HAP-1 (cell line): ENCODE measurements at regions not wholly inside any gene's neighbourhood (a gene's known extent, or its start where the extent isn't known, plus 50 kb on each side); places are given as distances from the start of the nearest gene placed in this dataset.
"Not testable (repeated sequence)": the region's sequence is repeated elsewhere in the genome, so short reads cannot be mapped to it uniquely, and the experiment has no call there.

ENCODE experiments used
- DNase-seq, 2 experiments: peaks; one replicate each; pipeline ENCODE4 v3.0.0-alpha.2; 2016 to 2020; ENCODE audit warnings: low spot score in 2 of 2
- H3K27me3 ChIP-seq: fragments of 250-450 bp; sonication (Bioruptor Pico); 2 replicates; pipeline ENCODE4 v1.5.1; 2020; ENCODE audit warnings: low read depth, mild to moderate bottlenecking, moderate library complexity
- H3K36me3 ChIP-seq: fragments of 250-450 bp; sonication (Bioruptor Pico); replicated peaks from 2 replicates; pipeline ENCODE4 v1.5.1; 2020; ENCODE audit warnings: mild to moderate bottlenecking
- H3K4me1 ChIP-seq: fragments of 250-450 bp; sonication (Bioruptor Pico); 2 replicates; pipeline ENCODE4 v1.5.1; 2020; ENCODE audit warnings: mild to moderate bottlenecking
- H3K4me3 ChIP-seq: fragments of 250-450 bp; sonication (Bioruptor Pico); 2 replicates; pipeline ENCODE4 v1.5.1; 2020; ENCODE audit warnings: mild to moderate bottlenecking, moderate library complexity
- H3K9me3 ChIP-seq: fragments of 250-450 bp; sonication (Bioruptor Pico); 2 replicates; pipeline ENCODE4 v1.5.1; 2020; ENCODE audit warnings: mild to moderate bottlenecking, moderate library complexity
- in situ Hi-C: fragments of 300-500 bp; cut with MboI; formaldehyde crosslinking; loops from 3 replicates; pipeline ENCODE4 v1.14.3; 2020; ENCODE audit warnings: low sequenced_read_pairs, inconsistent platforms, mixed read lengths

DNA sequence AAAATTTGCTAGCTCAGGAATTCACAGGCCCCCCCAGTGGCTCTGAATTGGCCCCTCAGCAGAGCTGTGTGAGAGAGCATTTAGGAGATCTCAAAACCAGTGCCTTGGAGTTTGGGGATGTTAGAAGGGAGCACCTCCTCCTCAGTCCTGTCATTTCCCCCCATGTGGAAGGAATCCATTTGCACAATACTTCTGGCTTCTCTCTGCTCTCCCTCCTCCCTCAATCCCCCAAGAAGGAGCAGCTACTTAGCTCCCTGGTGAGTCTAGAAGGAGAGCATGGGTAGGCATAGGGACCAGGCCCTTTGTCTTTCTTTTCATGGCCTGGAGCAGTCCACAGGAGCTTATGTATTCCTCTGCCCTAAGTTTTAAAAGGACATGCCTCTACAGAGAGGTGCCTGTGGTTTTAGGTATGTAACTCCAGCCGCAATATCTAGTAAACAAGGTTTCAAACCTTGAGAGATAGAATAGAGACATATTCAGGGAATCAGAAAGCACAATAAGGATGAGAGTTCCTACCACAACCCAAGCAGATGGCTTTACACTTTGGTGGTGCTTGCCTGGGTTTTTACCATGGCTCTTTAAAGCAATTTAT lies 199.4 kb downstream of the FCRL5 start:
- H3K4me1 ChIP-seq, result no peaks in the 10 kb centered on the region
- no peak for DNase-seq
- H3K27me3 ChIP-seq, result no peaks in the 10 kb centered on the region
- H3K36me3 ChIP-seq, result no peaks in the 10 kb centered on the region
- H3K4me3 ChIP-seq, result no peak overlapping the region
- in situ Hi-C loops, result no loop called here
- no peaks in the 10 kb centered on the region for H3K9me3 ChIP-seq

DNA sequence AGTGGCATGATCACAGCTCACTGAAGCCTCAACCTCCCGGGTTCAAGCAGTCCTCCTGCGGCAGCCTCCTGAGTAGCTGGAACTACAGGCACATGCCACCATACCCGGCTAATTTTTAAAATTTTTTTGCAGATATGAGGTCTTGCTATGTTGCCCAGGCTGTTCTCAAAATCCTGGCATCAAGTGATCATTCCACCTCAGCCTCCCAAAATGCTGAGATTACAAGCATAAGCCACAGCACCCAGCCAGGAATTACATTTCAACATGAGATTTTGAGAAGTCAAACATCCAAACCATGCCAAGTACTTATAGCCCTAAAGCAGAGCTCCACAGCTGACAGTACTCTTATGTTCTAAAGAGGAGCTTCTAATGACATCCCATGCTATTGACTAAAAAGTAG lies 200.1 kb downstream of the FCRL5 start:
- no peak overlapping the region for H3K4me3 ChIP-seq
- in situ Hi-C loops, result no loop called here
- no peaks in the 10 kb centered on the region for H3K27me3 ChIP-seq
- H3K36me3 ChIP-seq, result no peaks in the 10 kb centered on the region
- H3K4me1 ChIP-seq, result no peaks in the 10 kb centered on the region
- DNase-seq, result no peak
- no peaks in the 10 kb centered on the region for H3K9me3 ChIP-seq

DNA sequence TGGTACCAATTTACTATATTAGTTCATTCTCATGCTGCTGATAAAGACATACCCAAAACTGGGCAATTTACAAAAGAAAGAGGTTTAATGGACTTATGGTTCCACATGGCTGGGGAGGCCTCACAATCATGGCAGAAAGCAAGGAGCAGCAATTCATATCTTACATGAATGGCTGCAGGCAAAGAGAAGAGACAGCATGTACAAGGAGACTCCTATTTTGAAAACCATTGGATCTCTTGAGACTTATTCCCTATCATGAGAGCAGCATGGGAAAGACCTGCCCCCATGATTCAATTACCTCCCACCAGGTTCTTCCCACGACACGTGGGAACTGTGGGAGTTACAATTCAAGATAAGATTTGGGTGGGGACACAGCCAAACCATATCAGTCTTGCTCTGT lies 200.5 kb downstream of the FCRL5 start:
- DNase-seq, H3K4me3 ChIP-seq, H3K27me3 ChIP-seq, H3K9me3 ChIP-seq, H3K4me1 ChIP-seq, H3K36me3 ChIP-seq, in situ Hi-C loops: not testable (repeated sequence)

- no peak for DNase-seq
Measured at GRCh38 chr1:157348538-157349480, 203.5 kb downstream of the FCRL5 start.

GRCh38 chr1:157347506-157347905 lies 204.8 kb downstream of the FCRL5 start:
- no peaks in the 10 kb centered on the region for H3K27me3 ChIP-seq
- H3K4me1 ChIP-seq, result no peaks in the 10 kb centered on the region
- H3K9me3 ChIP-seq, result no peaks in the 10 kb centered on the region
- H3K4me3 ChIP-seq, result no peak overlapping the region
- in situ Hi-C loops, result no loop called here
- no peak for DNase-seq
- no peaks in the 10 kb centered on the region for H3K36me3 ChIP-seq

More at GRCh38 chr1:157348538-157349480, 203.5 kb downstream of the FCRL5 start:
- in situ Hi-C loops, result no loop called here
- H3K36me3 ChIP-seq, result no peaks in the 10 kb centered on the region
- no peaks in the 10 kb centered on the region for H3K4me1 ChIP-seq
- no peaks in the 10 kb centered on the region for H3K9me3 ChIP-seq
- no peak overlapping the region for H3K4me3 ChIP-seq
- no peaks in the 10 kb centered on the region for H3K27me3 ChIP-seq

DNA sequence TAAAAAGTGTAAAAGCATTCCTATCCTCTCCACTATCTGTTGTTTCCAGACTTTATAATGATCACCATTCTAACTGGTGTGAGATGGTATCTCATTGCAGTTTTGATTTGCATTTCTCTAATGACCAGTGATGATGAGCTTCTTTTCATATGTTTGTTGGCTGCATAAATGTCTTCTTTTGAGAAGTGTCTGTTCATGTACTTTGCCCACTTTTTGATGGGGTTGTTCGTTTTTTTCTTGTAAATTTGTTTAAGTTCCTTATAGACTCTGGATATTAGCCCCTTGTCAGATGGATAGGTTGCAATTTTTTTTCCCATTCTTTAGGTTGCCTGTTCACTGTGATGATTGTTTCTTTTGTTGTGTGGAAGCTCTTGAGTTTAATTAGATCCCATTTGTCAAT lies 199.6 kb upstream of the ETV3 start:
- DNase-seq, H3K4me1 ChIP-seq, H3K36me3 ChIP-seq, H3K9me3 ChIP-seq, in situ Hi-C loops, H3K27me3 ChIP-seq, H3K4me3 ChIP-seq: not testable (repeated sequence)

GRCh38 chr1:157335056-157335455 lies 196.9 kb upstream of the ETV3 start:
- in situ Hi-C loops, result no loop called here
- H3K27me3 ChIP-seq, result no peaks in the 10 kb centered on the region
- H3K36me3 ChIP-seq, result no peaks in the 10 kb centered on the region
- H3K9me3 ChIP-seq, result no peaks in the 10 kb centered on the region
- DNase-seq, result no peak
- H3K4me3 ChIP-seq, result no peak overlapping the region
- no peaks in the 10 kb centered on the region for H3K4me1 ChIP-seq

DNA sequence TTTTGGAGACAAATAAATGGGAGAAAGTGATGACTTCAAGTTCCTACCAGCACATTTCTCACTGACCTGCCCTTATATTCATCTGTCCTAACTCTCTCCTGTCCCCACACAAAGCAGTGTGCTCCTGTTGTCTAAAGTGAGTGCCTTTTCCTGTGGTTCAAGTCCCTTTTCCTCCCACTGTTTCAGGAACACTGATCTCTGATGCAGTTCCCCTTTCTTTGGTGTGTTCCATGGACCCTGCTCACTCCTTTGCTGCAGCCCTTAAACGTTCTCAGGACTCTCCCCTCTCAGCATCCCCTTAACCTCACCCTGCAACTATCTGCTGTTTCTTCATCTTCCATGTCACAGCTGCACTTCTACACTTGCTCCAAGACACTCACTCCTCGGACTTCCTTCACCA lies 195.8 kb upstream of the ETV3 start:
- Histone ChIP-seq H3K27me3 (no peaks in the 10 kb centered on the region), H3K9me3 (no peaks in the 10 kb centered on the region), H3K4me1 (no peaks in the 10 kb centered on the region; the same call in 1 of the 2 replicates), H3K4me3 (no peak overlapping the region), H3K36me3 (no peaks in the 10 kb centered on the region)
- no peak for DNase-seq
- in situ Hi-C loops, result no loop called here

- DNase-seq, H3K36me3 ChIP-seq, H3K4me3 ChIP-seq, in situ Hi-C loops, H3K27me3 ChIP-seq, H3K9me3 ChIP-seq: not testable (repeated sequence)
- H3K4me1 ChIP-seq, result peaks cover 14% of the 10 kb centered on the region
Measured at GRCh38 chr1:157330177-157330576, 192.0 kb upstream of the ETV3 start.

- peaks cover 19% of the 10 kb centered on the region for H3K4me1 ChIP-seq
- H3K4me3 ChIP-seq, in situ Hi-C loops, H3K27me3 ChIP-seq, H3K9me3 ChIP-seq, DNase-seq, H3K36me3 ChIP-seq: not testable (repeated sequence)
Measured at GRCh38 chr1:157328120-157328519, 189.9 kb upstream of the ETV3 start.

DNA sequence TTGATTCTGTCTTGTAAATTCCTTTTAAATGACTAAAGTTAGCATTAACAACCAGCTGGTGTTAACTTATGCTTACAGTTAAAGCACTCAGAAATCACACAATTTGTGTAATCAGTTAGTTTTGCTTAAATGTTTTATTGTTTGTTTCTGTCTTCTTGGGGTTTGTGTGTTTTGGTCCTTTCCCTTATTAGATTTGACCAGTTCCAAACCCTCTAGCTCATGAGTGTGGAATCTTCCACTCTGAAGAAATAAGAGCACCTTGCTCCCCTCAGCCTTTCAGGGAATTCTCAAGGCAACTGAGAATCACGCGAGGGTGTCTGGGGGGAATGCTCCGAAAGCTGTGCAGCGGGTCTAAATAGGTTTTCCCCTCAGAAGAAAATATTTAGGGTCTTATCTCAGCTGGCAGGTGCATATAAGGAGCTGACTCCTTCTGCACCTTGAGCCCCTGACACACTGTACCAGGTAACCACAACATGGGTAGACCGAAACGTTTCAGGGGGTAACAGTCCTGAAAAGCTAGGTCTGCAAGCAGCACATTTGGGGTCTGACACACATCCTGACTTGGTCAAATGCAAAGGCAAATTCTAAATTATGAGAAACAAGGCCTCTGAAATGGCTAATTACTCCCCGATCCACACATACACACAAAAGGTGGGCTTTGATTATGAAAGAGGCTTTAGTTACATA lies 188.1 kb upstream of the ETV3 start:
- in situ Hi-C loops, result no loop called here
- Histone ChIP-seq H3K4me1 (peaks cover 19% of the 10 kb centered on the region), H3K27me3 (no peaks in the 10 kb centered on the region), H3K9me3 (no peaks in the 10 kb centered on the region), H3K4me3 (no peak overlapping the region), H3K36me3 (no peaks in the 10 kb centered on the region)
- DNase-seq, result no peak

GRCh38 chr1:157325220-157325619 lies 187.0 kb upstream of the ETV3 start:
- H3K36me3 ChIP-seq, result no peaks in the 10 kb centered on the region
- no peak overlapping the region for H3K4me3 ChIP-seq
- no peaks in the 10 kb centered on the region for H3K27me3 ChIP-seq
- H3K9me3 ChIP-seq, result no peaks in the 10 kb centered on the region
- in situ Hi-C loops, result no loop called here
- peaks cover 19% of the 10 kb centered on the region for H3K4me1 ChIP-seq
- peak in 1 of 2 experiments; percentile 29 for DNase-seq

GRCh38 chr1:157321972-157322371 lies 183.8 kb upstream of the ETV3 start:
- in situ Hi-C loops, H3K9me3 ChIP-seq, H3K4me3 ChIP-seq, H3K36me3 ChIP-seq, H3K27me3 ChIP-seq, DNase-seq: not testable (repeated sequence)
- H3K4me1 ChIP-seq, result peaks cover 16% of the 10 kb centered on the region

- Histone ChIP-seq H3K4me3 (no peak overlapping the region), H3K4me1 (peaks cover 4% of the 10 kb centered on the region), H3K9me3 (no peaks in the 10 kb centered on the region), H3K27me3 (no peaks in the 10 kb centered on the region), H3K36me3 (no peaks in the 10 kb centered on the region)
- no peak for DNase-seq
- in situ Hi-C loops, result no loop called here
Measured at GRCh38 chr1:157319567-157319966, 181.4 kb upstream of the ETV3 start.
